ENCODE measurements at regions not wholly inside any gene's neighbourhood (a gene's known extent, or its start where the extent isn't known, plus 50 kb on each side); places are given as distances from the start of the nearest gene placed in this dataset.

- no peak for DNase-seq
Observed at GRCh38 chr10:131679926-131680325, 220.9 kb upstream of the PPP2R2D start.

DNA sequence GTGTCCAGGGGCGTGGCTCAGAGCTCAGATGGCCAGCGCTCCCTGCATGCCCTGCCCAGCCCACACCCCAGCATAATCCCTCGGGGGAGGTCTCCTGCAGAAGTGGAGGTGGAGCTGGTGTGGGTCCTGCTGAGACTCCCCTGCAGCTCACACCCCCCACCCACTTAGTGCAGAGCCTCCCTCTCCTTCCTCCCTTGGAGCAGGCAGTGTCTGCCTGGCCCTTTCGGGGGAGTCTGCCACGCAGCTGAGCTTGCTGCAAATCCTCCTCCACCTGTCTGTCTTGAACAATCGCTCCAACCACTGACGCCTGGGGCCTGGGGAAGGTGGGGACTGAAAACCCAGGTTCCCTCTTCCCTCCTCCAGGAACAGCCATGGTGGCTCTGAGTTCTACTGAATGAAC is 219.7 kb upstream of the PPP2R2D start:
- no peak for DNase-seq

GRCh38 chr10:131681656-131682055 is 219.2 kb upstream of the PPP2R2D start:
- no peak for DNase-seq

- no peak for DNase-seq
Observed at GRCh38 chr10:131682271-131682962, 218.4 kb upstream of the PPP2R2D start.

- DNase-seq, result no peak
Observed at GRCh38 chr10:131683281-131683861, 217.4 kb upstream of the PPP2R2D start.

DNA sequence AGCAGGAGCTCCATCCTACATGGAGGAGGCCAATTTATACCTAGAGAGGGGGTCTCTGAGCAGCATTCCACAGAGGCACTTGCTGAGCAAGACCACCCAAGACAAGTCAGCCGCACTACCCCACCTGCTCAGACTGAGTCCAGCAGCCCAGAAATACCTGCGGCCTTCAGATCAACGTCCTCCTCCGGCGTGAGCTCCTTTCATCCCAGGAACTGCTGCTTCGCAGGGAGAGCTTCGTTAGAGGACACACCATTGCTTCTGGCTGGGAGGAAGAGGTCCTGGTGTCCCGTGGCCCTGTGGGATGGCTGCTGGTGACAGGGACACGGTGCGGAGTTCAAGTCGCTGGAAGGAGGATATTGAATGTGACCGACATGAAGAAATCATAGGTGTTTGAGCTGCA is 216.9 kb upstream of the PPP2R2D start:
- DNase-seq, result no peak

DNA sequence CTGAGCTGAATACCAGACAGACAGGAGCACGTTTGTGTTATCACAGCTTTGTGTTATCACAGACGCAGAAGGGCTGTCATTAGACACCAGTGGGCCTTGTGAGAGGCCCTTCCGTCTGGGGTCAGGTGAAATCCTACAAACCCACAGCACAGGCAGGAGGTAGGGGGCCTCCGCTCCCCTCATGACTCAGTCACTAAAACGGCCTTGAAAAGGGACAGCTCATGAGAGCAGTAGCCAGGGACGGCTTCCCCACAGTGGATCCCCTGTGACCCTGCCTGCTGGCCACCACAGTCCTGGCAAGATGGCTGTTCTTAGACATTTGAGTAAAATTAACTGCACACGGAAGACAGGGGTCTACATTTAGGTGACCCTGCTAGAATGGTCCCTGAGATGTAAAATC is 215.8 kb upstream of the PPP2R2D start:
- no peak for DNase-seq

DNA sequence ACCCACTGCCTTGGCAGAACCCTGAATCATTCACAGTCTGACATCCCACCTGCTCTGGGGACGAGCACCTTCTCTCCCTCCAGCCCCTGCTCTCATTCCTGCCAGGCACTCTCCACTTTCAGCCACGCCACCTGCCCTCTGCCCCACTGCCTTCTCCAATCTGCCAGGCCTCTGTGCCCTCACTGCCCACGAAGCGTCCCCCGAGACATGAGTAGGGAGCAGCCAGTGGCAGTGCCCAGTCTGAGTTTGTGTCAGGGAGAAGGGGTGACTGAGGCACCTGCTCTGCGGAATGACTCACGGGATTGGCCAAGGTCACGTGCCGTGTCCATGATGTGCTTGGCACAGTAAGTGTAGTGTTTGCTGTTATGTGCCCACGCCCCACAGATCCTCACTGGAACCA is 215.2 kb upstream of the PPP2R2D start:
- DNase-seq, result no peak

DNA sequence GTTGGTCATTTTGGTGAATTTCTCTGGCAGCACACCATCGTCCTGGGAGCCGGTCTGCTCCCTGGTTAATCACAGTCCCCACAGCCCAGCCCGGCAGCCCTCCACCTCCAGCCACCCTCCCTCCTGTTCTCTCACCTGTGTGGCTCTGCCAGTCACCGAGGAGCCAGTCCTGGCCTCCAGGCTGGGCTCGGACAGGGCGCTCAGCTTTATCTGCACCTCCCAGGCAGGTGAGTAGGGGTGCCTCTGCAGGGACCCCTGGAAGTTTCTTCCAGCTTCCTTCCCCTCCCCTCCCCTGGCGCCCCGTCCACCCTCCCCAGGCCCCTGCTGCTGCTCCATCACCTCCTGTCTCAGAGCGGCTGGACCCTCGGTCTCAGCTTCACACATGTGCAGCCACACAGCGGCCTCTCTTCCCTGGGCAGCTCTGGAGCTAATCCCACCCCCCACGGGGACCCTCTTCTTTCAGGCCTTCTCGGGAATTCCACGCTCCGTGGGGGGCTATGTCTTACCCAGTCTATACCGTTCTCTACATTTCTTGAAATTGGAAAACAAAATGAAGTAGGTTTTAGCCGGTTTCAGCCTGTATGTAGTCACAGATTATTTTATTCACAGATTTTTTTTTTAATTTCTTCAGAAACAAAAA is 213.9 kb upstream of the PPP2R2D start:
- DNase-seq, result no peak

- DNase-seq, result no peak
Observed at GRCh38 chr10:131688304-131688703, 212.5 kb upstream of the PPP2R2D start.

- DNase-seq, result no peak
Observed at GRCh38 chr10:131689016-131689415, 211.8 kb upstream of the PPP2R2D start.

DNA sequence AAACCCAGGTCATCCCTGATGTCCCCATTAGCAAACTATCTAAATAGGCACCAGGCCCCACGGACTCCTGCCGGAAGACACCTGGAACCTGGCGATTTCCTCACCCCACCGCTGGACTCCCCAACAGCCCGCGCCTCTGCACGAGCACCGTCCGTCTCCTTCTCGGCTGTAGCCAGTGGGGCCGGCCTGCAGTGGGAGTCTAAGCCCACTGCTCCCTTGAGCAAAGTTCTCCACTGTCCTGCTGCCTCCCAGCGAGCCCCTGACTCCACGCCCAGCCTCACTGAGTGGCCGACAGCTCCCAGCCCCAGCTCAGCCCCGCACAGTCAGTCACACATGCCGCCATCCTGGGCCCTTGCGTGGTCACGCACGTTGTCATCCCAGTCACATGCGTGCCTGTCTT is 211.3 kb upstream of the PPP2R2D start:
- DNase-seq, result no peak

GRCh38 chr10:131689954-131690757 is 210.7 kb upstream of the PPP2R2D start:
- no peak for DNase-seq

GRCh38 chr10:131690805-131691239 is 210.0 kb upstream of the PPP2R2D start:
- DNase-seq, result no peak

GRCh38 chr10:131691481-131692090 is 209.2 kb upstream of the PPP2R2D start:
- no peak for DNase-seq

GRCh38 chr10:131692176-131692575 is 208.6 kb upstream of the PPP2R2D start:
- DNase-seq, result no peak

DNA sequence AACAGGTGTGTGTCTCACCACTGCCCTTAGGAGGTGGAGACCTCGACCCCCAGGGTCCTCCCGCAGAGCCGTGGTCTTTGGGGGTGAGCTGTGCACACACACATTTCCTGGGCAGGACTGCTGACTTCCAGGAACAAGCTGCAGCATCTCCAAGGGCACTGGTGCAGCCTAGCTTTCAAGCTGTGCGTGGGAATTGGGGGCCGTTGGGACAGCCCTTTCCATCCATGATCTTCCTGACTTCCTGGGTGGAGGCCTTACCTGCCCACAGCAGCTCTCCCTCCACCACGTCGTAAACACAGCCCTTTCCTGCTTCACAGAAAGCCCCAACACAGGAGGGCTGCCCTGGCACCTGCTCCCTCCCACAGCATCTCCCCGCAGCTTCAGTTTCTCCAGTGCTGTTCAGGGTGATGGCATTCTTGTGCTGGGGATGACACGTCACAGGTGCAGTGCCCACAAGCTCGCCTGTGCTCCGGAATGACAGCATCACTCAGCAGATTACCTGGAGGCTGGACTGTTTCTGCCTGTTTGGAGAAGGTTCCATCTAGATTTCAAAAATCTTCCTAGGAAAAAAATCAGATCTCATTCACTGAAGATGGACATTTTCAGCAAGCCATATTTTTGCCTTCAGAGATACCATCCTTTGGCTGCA is 208.0 kb upstream of the PPP2R2D start:
- DNase-seq, result no peak

DNA sequence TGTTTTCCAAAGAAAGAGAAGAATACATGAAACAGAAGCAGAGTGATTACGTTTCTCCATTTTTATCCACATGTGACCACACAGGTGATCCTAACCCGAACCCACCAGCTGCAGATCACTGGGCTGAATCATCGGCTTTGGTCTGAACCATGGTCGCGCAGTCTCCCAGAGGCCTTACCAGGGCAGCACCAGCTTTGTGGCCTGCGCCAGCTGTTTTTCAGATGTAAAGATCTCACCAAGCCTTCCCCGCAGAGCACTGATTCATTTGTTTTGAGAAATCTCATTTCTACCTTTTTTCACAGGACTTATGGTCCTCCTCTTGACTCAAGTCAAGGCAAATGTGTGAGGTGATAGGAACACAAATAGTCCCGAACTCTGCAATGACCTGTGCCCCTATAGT is 207.0 kb upstream of the PPP2R2D start:
- no peak for DNase-seq

DNA sequence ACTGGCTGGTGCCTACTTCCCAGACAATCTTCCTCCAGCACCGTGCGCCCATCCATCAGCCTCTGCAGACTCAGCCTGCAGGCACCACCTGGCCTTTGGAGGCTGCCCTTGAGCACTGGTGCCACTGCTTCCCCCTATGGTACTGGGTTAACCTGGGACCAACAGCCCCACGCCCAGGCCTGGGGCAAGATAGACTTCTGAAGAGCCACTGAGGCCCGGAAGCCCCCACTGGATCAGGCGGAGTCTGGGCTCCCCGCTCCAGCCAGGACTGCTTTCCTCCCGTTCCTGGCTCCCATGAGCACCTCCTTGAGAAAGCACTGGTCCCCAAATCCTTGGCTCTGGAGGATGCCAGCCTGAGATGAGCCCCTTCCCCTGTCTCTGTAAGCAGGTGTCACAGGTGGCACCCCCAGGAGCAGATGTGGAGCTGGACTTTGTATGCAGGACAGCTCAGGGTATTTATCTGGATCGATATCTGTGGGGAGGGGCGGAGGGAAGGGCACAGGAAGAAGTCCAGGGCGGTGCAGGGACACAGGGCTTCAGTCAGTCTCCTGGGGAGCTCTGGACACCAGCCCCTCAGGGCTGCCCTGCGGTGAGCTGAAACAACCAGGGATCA is 206.5 kb upstream of the PPP2R2D start:
- DNase-seq, result no peak

GRCh38 chr10:131694781-131695495 is 205.9 kb upstream of the PPP2R2D start:
- no peak for DNase-seq

- DNase-seq, result no peak
Observed at GRCh38 chr10:131695496-131696165, 205.2 kb upstream of the PPP2R2D start.
